ENCODE measurements at regions not wholly inside any gene's neighbourhood (a gene's known extent, or its start where the extent isn't known, plus 50 kb on each side); places are given as distances from the start of the nearest gene placed in this dataset.

DNA sequence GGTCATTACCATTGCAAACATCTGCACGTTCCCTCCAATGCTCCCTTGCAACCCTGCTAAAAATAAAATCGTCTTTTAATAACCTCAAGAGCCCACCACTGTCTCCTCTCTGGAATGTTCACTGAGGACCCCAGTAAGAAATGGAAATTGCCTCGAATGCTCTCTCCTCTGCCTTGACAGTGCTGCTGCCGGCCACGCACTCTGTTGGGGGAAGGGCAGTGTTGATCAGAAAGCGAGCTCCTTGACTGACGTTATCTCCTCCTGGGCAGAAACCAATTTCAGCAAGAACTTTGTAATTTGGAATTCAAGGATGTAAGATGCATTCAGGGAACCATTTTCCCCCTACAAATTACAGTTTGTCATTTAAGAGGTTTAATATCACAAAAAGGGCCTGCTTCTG, 718.5 kb downstream of the UQCRFS1 start:
- TF ChIP-seq, protein P1, sequence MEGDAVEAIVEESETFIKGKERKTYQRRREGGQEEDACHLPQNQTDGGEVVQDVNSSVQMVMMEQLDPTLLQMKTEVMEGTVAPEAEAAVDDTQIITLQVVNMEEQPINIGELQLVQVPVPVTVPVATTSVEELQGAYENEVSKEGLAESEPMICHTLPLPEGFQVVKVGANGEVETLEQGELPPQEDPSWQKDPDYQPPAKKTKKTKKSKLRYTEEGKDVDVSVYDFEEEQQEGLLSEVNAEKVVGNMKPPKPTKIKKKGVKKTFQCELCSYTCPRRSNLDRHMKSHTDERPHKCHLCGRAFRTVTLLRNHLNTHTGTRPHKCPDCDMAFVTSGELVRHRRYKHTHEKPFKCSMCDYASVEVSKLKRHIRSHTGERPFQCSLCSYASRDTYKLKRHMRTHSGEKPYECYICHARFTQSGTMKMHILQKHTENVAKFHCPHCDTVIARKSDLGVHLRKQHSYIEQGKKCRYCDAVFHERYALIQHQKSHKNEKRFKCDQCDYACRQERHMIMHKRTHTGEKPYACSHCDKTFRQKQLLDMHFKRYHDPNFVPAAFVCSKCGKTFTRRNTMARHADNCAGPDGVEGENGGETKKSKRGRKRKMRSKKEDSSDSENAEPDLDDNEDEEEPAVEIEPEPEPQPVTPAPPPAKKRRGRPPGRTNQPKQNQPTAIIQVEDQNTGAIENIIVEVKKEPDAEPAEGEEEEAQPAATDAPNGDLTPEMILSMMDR (IDR thresholded peaks at IDR 0.05), result no peak
- no peak for TF ChIP-seq POLR2A (IDR thresholded peaks at IDR 0.05)
